WERI-Rb-1 (cell line): ENCODE measurements at regions not wholly inside any gene's neighbourhood (a gene's known extent, or its start where the extent isn't known, plus 50 kb on each side); places are given as distances from the start of the nearest gene placed in this dataset.

ENCODE experiments used
- DNase-seq: peaks from one replicate; pipeline ENCODE4 v3.0.0-alpha.2; 2020
- H3K27ac ChIP-seq: fragments of 250-450 bp; sonication (Bioruptor Pico); 2 replicates; pipeline ENCODE4 v1.5.1; 2020; ENCODE audit warnings: mild to moderate bottlenecking, moderate library complexity
- H3K27me3 ChIP-seq: fragments of 250-450 bp; sonication (Bioruptor Pico); 2 replicates; pipeline ENCODE4 v1.5.1; 2021; ENCODE audit warnings: mild to moderate bottlenecking, low read depth, moderate library complexity; ENCODE audit not compliant: insufficient read depth, severe bottlenecking
- H3K36me3 ChIP-seq: fragments of 250-450 bp; sonication (Bioruptor Pico); 2 replicates; pipeline ENCODE4 v1.5.1; 2020; ENCODE audit warnings: mild to moderate bottlenecking, moderate library complexity
- H3K4me3 ChIP-seq: 2 replicates; pipeline ENCODE4 v1.5.1; 2011; ENCODE audit warnings: low read depth, mild to moderate bottlenecking, control low read depth, low read length
- H3K9me3 ChIP-seq: fragments of 250-450 bp; sonication (Bioruptor Pico); 2 replicates; pipeline ENCODE4 v1.5.1; 2021; ENCODE audit warnings: mild to moderate bottlenecking, moderate library complexity; ENCODE audit not compliant: severe bottlenecking
- TF ChIP-seq, protein P1 (sequence below): IDR thresholded peaks from 2 replicates; pipeline ENCODE4 v1.5.1; 2011; ENCODE audit warnings: low read depth, mild to moderate bottlenecking, control low read depth, inconsistent platforms, low read length

DNA sequence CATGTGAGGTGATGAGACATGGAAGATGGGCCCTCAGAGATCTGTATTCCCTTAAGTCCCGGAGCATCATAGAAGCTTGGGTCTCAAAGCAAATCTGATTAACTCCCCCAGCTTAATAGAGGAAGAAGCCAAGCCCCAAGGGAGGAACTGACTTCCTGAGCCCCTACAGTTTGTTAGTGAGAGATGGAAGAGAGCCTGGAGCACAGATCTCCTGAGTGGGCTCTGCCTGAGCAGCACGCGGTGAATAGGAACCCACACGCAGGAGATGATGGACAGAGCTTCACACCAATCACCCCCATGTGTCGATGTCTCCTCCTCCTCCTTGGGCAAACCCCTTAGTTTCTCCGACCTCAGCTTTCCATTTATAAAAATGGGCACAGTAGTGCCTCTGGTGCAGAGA, 50.1 kb upstream of the ATP12A start:
- no peak overlapping the region for H3K27ac ChIP-seq
- peak; percentile 57 for DNase-seq
- TF ChIP-seq, protein P1, sequence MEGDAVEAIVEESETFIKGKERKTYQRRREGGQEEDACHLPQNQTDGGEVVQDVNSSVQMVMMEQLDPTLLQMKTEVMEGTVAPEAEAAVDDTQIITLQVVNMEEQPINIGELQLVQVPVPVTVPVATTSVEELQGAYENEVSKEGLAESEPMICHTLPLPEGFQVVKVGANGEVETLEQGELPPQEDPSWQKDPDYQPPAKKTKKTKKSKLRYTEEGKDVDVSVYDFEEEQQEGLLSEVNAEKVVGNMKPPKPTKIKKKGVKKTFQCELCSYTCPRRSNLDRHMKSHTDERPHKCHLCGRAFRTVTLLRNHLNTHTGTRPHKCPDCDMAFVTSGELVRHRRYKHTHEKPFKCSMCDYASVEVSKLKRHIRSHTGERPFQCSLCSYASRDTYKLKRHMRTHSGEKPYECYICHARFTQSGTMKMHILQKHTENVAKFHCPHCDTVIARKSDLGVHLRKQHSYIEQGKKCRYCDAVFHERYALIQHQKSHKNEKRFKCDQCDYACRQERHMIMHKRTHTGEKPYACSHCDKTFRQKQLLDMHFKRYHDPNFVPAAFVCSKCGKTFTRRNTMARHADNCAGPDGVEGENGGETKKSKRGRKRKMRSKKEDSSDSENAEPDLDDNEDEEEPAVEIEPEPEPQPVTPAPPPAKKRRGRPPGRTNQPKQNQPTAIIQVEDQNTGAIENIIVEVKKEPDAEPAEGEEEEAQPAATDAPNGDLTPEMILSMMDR, result no peak

More for the DNA sequence above, 50.1 kb upstream of the ATP12A start:
- H3K9me3 ChIP-seq, result no peaks in the 10 kb centered on the region
- H3K36me3 ChIP-seq, result no peaks in the 10 kb centered on the region
- no peak overlapping the region for H3K4me3 ChIP-seq
- no peaks in the 10 kb centered on the region for H3K27me3 ChIP-seq
